ENCODE measurements at regions not wholly inside any gene's neighbourhood (a gene's known extent, or its start where the extent isn't known, plus 50 kb on each side); places are given as distances from the start of the nearest gene placed in this dataset.
A peak's percentile ranks its signal among the peaks of the same experiment; 100 is the strongest.

GRCh38 chr6:153231048-153231646, 100.1 kb upstream of the RGS17 start:
- intact Hi-C loops (cut with DNase I; ENCODE audit: low total_unique reads), result no loop called here
- no peak overlapping the region for H3K4me3 ChIP-seq
- peak in 6 of 11 experiments; percentile 26 to 45 (median 36) for TF ChIP-seq CTCF (IDR thresholded peaks at IDR 0.05 in 8 of 11, conservative IDR thresholded peaks at IDR 0.05 in 3 of 11)
- no peak for TF ChIP-seq POLR2AphosphoS5 (IDR thresholded peaks at IDR 0.05)
- no peaks in the 10 kb centered on the region for H3K27me3 ChIP-seq (replicated peaks in 1 of 7)
- no peaks in the 10 kb centered on the region for H3K36me3 ChIP-seq
- no peaks in the 10 kb centered on the region for H3K9me3 ChIP-seq
- WGBS, 5 donors, result 13 to 21% (median 16%) methylated on average over 12 of the region's 12 CpGs
- no peaks in the 10 kb centered on the region for H3K4me1 ChIP-seq
- H3K27ac ChIP-seq, result no peak overlapping the region
- DNase-seq, result no peak

- no peaks in the 10 kb centered on the region for H3K4me1 ChIP-seq
- no peak overlapping the region for H3K27ac ChIP-seq
- H3K27me3 ChIP-seq (replicated peaks in 1 of 7), result no peaks in the 10 kb centered on the region
- intact Hi-C loops (cut with DNase I; ENCODE audit: low total_unique reads), result no loop called here
- 68 to 88% (median 77%) methylated on average over 2 to 3 of the region's 3 CpGs for WGBS, 5 donors
- H3K9me3 ChIP-seq, result no peaks in the 10 kb centered on the region
- TF ChIP-seq POLR2A (IDR thresholded peaks at IDR 0.05), result no peak
- TF ChIP-seq POLR2AphosphoS5 (IDR thresholded peaks at IDR 0.05), result no peak
- no peak for TF ChIP-seq CTCF (IDR thresholded peaks at IDR 0.05 in 8 of 11, conservative IDR thresholded peaks at IDR 0.05 in 3 of 11)
- H3K4me3 ChIP-seq, result no peak overlapping the region
- no peak for DNase-seq
- no peaks in the 10 kb centered on the region for H3K36me3 ChIP-seq
These were observed 87.2 kb upstream of the RGS17 start for GRCh38 chr6:153218184-153218792.

GRCh38 chr6:153216789-153217188, 85.7 kb upstream of the RGS17 start:
- no peaks in the 10 kb centered on the region for H3K27me3 ChIP-seq (replicated peaks in 1 of 7)
- no peaks in the 10 kb centered on the region for H3K9me3 ChIP-seq
- WGBS, 5 donors, result 76 to 87% (median 78%) methylated on average over 2 of the region's 2 CpGs
- H3K36me3 ChIP-seq, result no peaks in the 10 kb centered on the region
- H3K4me1 ChIP-seq, result no peaks in the 10 kb centered on the region
- no peak overlapping the region for H3K27ac ChIP-seq
- no peak for DNase-seq
- no peak for TF ChIP-seq POLR2AphosphoS5 (IDR thresholded peaks at IDR 0.05)
- no peak for TF ChIP-seq POLR2A (IDR thresholded peaks at IDR 0.05)
- TF ChIP-seq CTCF (IDR thresholded peaks at IDR 0.05 in 8 of 11, conservative IDR thresholded peaks at IDR 0.05 in 3 of 11), result no peak
- H3K4me3 ChIP-seq, result no peak overlapping the region
- intact Hi-C loops (cut with DNase I; ENCODE audit: low total_unique reads), result no loop called here

GRCh38 chr6:153215242-153215641, 84.2 kb upstream of the RGS17 start:
- intact Hi-C loops (cut with DNase I; ENCODE audit: low total_unique reads), result no loop called here
- Histone ChIP-seq H3K4me3 (no peak overlapping the region), H3K27me3 (replicated peaks in 1 of 7) (no peaks in the 10 kb centered on the region), H3K36me3 (no peaks in the 10 kb centered on the region), H3K9me3 (no peaks in the 10 kb centered on the region), H3K27ac (no peak overlapping the region), H3K4me1 (peaks cover 0 to 4% (median 0%) of the 10 kb centered on the region in 6 donors)
- no peak for DNase-seq
- TF ChIP-seq POLR2AphosphoS5 (IDR thresholded peaks at IDR 0.05), result no peak
- WGBS, 5 donors, result 62 to 83% (median 64%) methylated on average over 5 of the region's 5 CpGs
